GM19351 (cell line): ENCODE measurements at regions not wholly inside any gene's neighbourhood (a gene's known extent, or its start where the extent isn't known, plus 50 kb on each side); places are given as distances from the start of the nearest gene placed in this dataset.
"Not testable (repeated sequence)": the region's sequence is repeated elsewhere in the genome, so short reads cannot be mapped to it uniquely, and the experiment has no call there.

ENCODE experiments used
- ATAC-seq: cut with Tn5 transposase; IDR thresholded peaks from one replicate; pipeline ENCODE4 v1.9.1; 2021; ENCODE audit warnings: mild to moderate bottlenecking, moderate library complexity; ENCODE audit not compliant: unreplicated experiment

GRCh38 chr12:60644076-60644475 lies 1048.2 kb downstream of the SLC16A7 start:
- no peak for ATAC-seq

- no peak for ATAC-seq
Measured at GRCh38 chr12:60666895-60667294, 1071.1 kb downstream of the SLC16A7 start.

- no peak for ATAC-seq
Measured at GRCh38 chr12:60672949-60673348, 1077.1 kb downstream of the SLC16A7 start.

- no peak for ATAC-seq
Measured at GRCh38 chr12:60684988-60685655, 1089.3 kb downstream of the SLC16A7 start.

- ATAC-seq = no peak
Measured at GRCh38 chr12:60689137-60689536, 1093.3 kb downstream of the SLC16A7 start.

- ATAC-seq = no peak
Measured at GRCh38 chr12:60693019-60693626, 1097.3 kb downstream of the SLC16A7 start.

- no peak for ATAC-seq
Measured at GRCh38 chr12:60704171-60704914, 1108.5 kb downstream of the SLC16A7 start.

- no peak for ATAC-seq
Measured at GRCh38 chr12:60710246-60710645, 1114.4 kb downstream of the SLC16A7 start.

- ATAC-seq = no peak
Measured at GRCh38 chr12:60714141-60714900, 1118.5 kb downstream of the SLC16A7 start.

GRCh38 chr12:60724475-60724874 lies 1128.6 kb downstream of the SLC16A7 start:
- no peak for ATAC-seq

GRCh38 chr12:60724984-60725383 lies 1129.2 kb downstream of the SLC16A7 start:
- no peak for ATAC-seq

GRCh38 chr12:60752589-60752988 lies 1156.8 kb downstream of the SLC16A7 start:
- peak; percentile 86 for ATAC-seq

- no peak for ATAC-seq
Measured at GRCh38 chr12:60758224-60758623, 1162.4 kb downstream of the SLC16A7 start.

GRCh38 chr12:60760965-60761364 lies 1165.1 kb downstream of the SLC16A7 start:
- ATAC-seq = no peak

- not testable (repeated sequence) for ATAC-seq
Measured at GRCh38 chr12:60801166-60801565, 1205.3 kb downstream of the SLC16A7 start.

GRCh38 chr12:60803147-60803546 lies 1207.3 kb downstream of the SLC16A7 start:
- ATAC-seq = no peak

- no peak for ATAC-seq
Measured at GRCh38 chr12:60805364-60805763, 1209.5 kb downstream of the SLC16A7 start.

- ATAC-seq = no peak
Measured at GRCh38 chr12:60819794-60820193, 1224.0 kb downstream of the SLC16A7 start.

- no peak for ATAC-seq
Measured at GRCh38 chr12:60822580-60822979, 1226.8 kb downstream of the SLC16A7 start.

- no peak for ATAC-seq
Measured at GRCh38 chr12:60830381-60830780, 1234.6 kb downstream of the SLC16A7 start.

- no peak for ATAC-seq
Measured at GRCh38 chr12:60832290-60832689, 1236.5 kb downstream of the SLC16A7 start.
